COR-L47 (cell line): ENCODE measurements at regions not wholly inside any gene's neighbourhood (a gene's known extent, or its start where the extent isn't known, plus 50 kb on each side); places are given as distances from the start of the nearest gene placed in this dataset.
"Not testable (repeated sequence)": the region's sequence is repeated elsewhere in the genome, so short reads cannot be mapped to it uniquely, and the experiment has no call there.

ENCODE experiments used
- DNase-seq: peaks from one replicate; lab custom pipeline; 2025; lab: John Stamatoyannopoulos, UW

- no peak for DNase-seq
Measured at GRCh38 chr3:152891678-152892077, 56.7 kb downstream of the P2RY1 start.

DNA sequence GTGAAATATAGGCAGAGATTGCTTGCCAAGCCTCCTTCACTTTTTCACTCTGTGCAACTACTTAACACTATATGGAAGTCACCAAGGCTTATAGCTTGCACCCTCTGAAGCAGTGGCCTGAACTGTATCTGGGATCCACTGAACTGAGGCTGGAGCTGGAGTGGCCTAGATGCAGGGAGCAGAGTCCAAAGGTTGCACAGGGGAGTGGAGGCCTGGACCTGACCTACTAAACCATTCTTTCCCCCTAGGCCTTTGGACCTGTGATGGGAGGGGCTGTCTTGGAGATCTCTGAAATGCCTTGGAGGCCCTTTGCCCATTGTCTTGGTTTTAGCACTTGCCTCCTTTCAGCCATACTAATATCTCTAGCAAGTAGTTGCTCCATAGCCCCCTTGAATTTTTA is 57.5 kb downstream of the P2RY1 start:
- no peak for DNase-seq

GRCh38 chr3:152893647-152894046 is 58.7 kb downstream of the P2RY1 start:
- no peak for DNase-seq

DNA sequence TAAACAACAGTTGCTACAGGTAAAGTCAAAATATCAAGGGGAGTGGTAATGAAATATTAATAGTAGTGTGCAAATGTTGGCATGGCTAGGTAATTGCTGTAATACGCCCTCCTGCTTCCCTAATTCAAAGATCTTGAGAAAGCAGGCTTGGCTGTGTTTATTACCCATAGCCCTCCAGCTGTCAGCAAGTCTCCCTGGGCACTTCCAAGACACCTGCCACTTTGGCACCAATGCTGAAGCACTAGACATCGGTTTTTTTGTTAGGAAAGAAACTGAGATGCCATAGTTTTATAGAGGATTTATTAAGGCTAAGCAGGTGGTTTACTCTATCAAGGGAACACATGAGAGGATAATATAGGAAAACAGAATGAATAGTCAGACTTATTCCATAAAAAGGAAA is 64.4 kb downstream of the P2RY1 start:
- no peak for DNase-seq

- no peak for DNase-seq
Measured at GRCh38 chr3:152902141-152902669, 67.3 kb downstream of the P2RY1 start.

DNA sequence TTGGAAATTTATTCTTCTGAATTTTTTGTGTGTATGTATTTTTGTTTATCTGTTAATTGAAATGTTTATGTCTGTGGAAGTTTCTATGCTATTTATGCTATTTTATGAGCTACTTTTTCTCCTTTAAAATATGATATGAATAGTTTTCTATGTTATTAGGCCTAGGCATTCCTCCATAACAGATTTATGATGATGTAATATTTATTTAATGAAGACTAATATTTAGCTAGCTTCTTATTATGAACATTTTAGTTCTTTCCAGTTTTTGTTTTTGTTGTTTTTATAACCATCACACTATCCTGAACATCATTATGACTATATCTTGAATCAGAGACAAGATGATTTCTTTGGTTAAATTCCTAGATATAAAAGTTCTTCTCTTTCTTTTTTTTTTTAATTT is 70.7 kb downstream of the P2RY1 start:
- no peak for DNase-seq

DNA sequence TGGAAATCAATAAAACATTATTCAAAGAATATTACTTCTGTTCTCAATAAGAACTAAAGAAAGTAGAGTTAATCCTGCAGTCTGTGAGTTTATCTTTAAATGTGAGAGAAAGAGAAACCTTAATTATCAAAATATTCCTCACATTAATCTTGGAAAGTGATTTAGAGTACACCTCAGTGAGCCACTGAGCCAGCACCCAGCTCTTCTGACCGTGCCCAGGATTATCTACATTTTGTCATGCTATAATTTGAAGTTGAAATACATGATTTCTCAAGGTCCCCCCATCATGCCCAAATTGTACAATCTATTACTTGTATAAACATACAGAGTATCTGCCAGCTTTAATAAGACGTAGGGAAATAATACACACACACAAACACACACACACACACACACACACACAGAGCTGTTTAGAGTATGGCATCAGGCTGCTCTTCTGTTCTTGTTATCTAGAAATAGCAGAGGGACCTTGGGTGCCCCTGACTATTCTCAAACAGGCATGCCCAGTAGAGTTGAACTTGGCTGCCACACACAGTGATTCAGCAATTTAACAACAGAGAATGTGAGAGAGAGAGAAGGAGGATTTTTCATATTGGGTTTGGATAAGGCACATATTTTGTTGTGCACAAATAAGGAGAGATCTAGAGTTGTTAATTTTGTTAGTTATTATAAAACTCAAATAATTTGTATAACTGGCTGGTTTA is 74.4 kb downstream of the P2RY1 start:
- DNase-seq: no peak

- no peak for DNase-seq
Measured at GRCh38 chr3:152910211-152910610, 75.3 kb downstream of the P2RY1 start.

DNA sequence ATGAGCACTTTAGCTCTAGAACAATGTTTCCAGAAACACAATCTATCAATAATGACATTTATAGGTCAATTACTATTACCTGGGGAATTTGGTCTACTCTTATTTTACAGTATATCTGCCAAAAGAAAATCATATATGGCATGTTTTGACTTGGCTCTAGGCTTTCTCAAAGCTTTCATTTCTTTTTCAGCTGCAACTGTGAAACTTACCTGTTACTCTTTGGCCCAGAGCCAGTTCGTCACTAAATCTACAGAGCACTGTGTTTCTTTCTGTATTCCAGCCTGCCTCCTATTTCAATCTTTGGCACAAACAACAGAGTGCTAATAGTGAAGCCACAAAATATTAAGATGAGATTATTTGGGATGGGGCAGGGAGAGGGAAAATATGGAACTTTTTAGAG is 76.0 kb downstream of the P2RY1 start:
- no peak for DNase-seq

DNA sequence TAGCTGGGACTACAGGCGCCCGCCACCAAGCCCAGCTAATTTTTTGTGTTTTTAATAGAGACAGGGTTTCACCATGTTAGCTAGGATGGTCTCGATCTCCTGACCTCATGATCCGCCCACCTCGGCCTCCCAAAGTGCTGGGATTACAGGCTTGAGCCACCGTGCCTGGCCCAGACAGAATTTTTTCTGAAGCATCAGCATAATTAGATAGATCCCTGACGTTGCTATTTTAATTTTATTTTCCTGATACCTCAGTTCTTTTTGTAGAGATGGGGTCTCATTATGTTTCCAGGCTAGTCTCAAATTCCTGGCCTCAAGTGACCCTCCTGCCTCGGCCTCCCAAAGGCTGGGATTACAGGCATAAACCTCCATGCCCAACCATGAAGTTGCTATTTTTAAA is 79.8 kb downstream of the P2RY1 start:
- DNase-seq: not testable (repeated sequence)

DNA sequence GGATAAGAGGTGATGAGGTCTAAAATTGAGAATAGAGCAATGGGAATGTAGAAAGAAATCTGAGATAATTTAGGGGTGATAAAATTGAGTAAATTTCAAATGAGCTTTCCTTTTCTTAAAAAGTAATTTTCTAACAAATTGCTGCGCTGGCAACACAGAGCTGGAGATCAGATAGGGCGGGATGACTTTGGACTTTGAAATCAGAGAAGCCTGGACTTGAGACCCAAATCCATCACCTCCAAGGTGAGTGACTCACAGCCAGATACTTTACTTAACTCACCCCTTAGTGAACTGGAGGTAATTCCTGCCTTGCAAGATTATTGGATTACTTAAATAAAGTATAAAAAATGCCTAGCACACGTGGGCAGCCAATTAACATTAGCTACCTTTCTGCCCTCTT is 80.8 kb downstream of the P2RY1 start:
- DNase-seq: no peak

DNA sequence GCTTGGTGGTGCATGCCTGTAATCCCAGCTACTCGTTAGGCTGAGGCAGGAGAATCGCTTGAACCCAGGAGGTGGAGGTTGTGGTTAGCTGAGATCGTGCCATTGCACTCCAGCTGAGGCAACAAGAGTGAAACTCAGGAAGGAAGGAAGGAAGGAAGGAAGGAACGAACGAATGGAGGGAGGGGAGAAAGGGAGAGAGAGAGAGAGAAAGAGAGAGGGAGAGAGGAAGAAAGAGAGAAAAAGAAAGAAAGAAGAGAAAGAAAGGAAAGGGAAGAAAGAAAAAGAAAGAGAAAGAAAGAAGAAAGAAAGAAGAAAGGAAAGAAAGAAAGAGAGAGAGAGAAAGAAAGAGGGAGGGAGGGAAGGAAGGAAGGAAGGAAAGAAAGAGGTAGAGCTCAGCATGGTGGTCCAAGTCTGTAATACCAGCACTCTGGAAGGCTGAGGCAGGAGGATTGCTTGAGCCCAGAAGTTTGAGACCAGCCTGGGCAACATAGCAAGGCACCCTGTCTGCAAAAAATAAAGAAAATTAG is 81.9 kb downstream of the P2RY1 start:
- no peak for DNase-seq

- DNase-seq: no peak
Measured at GRCh38 chr3:152921351-152921750, 86.4 kb downstream of the P2RY1 start.

DNA sequence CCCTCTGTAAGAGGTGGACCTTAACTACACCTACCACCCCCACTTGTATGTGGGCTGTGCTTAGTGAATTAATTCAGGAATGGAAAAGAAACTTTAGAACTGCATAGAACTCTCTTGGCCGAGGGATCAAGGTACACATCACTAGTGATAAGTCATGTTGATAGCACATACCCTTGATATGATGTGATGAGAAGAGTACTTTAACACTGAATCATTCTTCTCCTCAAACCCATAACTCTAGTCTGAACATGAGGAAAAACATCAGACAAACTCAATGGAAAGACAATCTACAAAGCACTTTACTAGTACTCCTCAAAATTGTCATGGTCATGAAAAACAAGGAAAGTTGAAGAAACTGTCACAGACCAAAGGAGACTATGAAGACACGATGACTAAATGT is 87.6 kb downstream of the P2RY1 start:
- no peak for DNase-seq

- DNase-seq: no peak
Measured at GRCh38 chr3:152927131-152927530, 92.2 kb downstream of the P2RY1 start.

GRCh38 chr3:152930516-152930915 is 95.6 kb downstream of the P2RY1 start:
- DNase-seq: no peak

DNA sequence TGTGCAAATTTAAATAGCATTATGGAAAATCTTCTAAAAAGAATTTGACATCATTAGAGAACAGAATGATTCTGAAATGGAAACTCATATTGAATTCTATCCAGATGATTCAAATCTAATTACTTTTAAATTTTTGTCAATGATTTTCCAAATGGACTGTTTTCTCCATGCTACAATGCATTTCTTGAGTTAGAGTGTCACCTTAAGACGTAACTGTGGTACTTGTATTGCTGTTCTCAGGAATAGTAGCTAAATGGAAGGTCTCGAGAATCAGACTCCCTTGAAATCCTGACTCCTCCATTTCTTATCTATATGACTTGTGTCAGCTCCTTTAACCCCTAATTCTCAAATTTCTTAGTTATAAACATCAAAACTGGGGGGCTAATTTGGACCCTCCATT is 102.3 kb downstream of the P2RY1 start:
- no peak for DNase-seq

GRCh38 chr3:152938974-152939636 is 104.2 kb downstream of the P2RY1 start:
- DNase-seq: no peak

DNA sequence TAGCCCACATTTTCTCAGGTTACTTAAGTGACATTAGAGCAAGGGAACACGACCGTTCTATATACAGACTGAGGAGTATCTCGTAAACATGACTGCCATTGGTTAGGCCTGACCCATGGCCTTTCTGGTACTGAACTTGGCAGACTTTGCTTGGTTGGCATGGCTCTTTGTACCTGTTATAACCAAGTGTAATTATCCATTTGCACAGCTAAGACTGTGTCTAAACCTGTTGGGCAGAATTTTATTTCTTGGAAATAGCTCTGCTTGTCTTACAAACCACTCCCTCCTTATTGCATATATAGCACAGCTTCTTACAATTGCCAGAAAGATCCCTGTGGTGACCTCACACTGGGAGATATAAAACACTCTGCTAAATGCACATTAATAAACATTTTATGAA is 106.9 kb downstream of the P2RY1 start:
- no peak for DNase-seq

DNA sequence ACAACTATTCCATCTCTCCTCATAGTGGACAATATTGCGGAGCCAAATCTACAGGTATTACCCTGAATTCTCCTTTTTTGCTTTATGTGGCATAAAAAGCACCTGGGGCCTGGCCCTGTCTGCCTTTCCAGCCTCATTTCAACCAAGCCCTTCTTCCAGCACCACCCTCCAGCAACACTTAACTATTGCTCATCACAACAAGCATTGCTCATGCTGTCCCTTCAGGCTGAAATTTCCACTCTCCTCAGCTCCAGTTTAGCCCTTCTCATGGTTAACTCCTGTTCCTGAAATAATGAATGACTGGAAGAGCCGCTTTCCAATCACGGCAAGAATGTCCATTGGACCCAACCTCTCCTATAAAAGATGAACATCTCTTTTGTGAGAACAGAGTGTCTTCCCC is 107.4 kb downstream of the P2RY1 start:
- DNase-seq: no peak

DNA sequence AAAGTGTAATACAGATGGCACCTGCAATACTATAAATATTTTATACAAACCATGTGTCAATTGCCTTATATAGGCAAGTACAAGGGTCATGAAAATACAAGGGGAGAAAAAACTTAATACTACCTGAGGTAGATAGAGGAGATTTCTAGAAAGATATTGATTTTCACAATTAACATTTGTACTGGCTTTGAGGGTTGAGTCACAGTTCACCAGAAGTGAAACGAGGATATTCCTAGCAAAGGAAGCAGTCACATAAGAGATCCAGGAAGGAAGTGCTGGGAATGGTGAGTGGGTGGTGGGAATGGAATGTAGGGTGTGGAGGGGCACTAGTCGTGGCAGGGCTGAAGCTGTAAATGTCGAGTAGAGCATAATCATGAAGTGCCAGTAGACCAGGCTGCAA is 108.7 kb downstream of the P2RY1 start:
- DNase-seq: no peak

DNA sequence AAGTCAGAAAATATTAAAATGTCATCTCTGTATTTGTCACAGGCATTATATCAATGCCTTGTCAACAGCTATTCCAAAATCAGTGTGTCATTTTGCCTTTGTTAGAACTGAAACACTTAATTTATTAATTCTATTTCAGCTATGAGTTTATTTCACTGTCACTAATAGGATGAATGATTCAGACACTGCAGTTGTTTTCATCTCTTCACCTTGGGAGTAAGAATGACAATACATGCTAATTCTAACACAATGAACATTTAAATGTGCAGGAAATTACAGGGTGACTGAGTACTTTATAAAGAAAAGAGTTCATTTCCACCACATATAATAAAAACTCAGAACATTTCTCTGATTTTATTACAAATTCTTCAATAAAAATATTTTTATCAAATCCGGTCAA is 109.7 kb downstream of the P2RY1 start:
- no peak for DNase-seq

DNA sequence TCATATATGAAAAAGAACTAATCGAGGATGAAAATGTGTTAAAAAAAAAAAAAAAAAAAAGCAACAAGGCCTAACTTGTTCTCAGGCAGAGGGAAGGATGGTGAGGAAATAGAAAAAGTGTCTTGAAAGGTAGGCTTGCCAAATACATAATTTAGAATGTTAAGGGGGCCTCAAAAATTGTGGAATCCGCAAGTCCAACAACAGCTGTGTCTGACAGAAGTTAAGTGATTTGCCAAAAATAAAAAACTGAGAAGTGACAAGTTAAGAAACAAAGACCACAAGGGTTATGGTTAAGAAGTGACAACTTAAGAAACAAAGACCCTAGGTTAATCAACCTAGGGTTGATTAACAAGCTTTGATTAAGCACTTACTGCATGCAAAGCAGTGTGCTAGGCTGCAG is 110.6 kb downstream of the P2RY1 start:
- no peak for DNase-seq

DNA sequence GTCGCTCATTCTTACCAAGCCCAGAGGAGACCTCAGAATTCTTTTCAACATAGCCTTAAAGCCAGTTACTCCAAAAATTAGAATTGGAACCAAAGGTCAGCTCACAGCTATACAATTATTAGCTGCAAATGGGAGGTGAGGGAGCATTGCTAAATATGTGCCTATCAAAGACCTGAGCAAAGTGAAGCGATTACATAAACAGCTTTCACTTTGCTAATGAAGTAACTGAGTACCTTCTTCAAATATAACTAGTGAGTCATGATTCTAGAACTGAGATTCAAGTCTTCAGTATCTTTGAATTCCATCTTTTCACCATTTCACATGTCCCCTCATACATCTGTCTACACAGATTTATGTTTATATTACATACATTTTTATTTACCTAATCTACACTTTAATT is 122.6 kb downstream of the P2RY1 start:
- no peak for DNase-seq
